HG03066 (cell line): ENCODE measurements at regions not wholly inside any gene's neighbourhood (a gene's known extent, or its start where the extent isn't known, plus 50 kb on each side); places are given as distances from the start of the nearest gene placed in this dataset.
A peak's percentile ranks its signal among the peaks of the same experiment; 100 is the strongest.
"Not testable (repeated sequence)": the region's sequence is repeated elsewhere in the genome, so short reads cannot be mapped to it uniquely, and the experiment has no call there.

Source experiments
- ATAC-seq: cut with Tn5 transposase; IDR thresholded peaks from one replicate; pipeline ENCODE4 v1.9.1; 2021; ENCODE audit warnings: low read depth; ENCODE audit not compliant: unreplicated experiment

- ATAC-seq, result not testable (repeated sequence)
Observed at GRCh38 chr17:445839-446238, 93.2 kb upstream of the RPH3AL start, which contains the start of gene RFLNB. Gene RFLNB, minus strand, starts transcription at chr17:445939.

- ATAC-seq, result no peak
Observed at GRCh38 chr17:444879-445454, 92.4 kb upstream of the RPH3AL start.

- no peak for ATAC-seq
Observed at GRCh38 chr17:443109-443508, 90.5 kb upstream of the RPH3AL start.

GRCh38 chr17:441155-441950 lies 88.7 kb upstream of the RPH3AL start:
- ATAC-seq, result no peak

GRCh38 chr17:438191-438590 lies 85.6 kb upstream of the RPH3AL start:
- ATAC-seq, result no peak

- no peak for ATAC-seq
Observed at GRCh38 chr17:437545-437944, 84.9 kb upstream of the RPH3AL start.

GRCh38 chr17:436571-436970 lies 84.0 kb upstream of the RPH3AL start:
- ATAC-seq, result no peak

GRCh38 chr17:432471-432870 lies 79.9 kb upstream of the RPH3AL start:
- not testable (repeated sequence) for ATAC-seq

GRCh38 chr17:431494-431893 lies 78.9 kb upstream of the RPH3AL start:
- ATAC-seq, result no peak

GRCh38 chr17:429589-429988 lies 77.0 kb upstream of the RPH3AL start:
- ATAC-seq, result no peak

GRCh38 chr17:428414-428813 lies 75.8 kb upstream of the RPH3AL start:
- ATAC-seq, result no peak

GRCh38 chr17:427891-428290 lies 75.3 kb upstream of the RPH3AL start:
- no peak for ATAC-seq

- ATAC-seq, result no peak
Observed at GRCh38 chr17:427327-427726, 74.7 kb upstream of the RPH3AL start.

- ATAC-seq, result no peak
Observed at GRCh38 chr17:422196-422930, 69.8 kb upstream of the RPH3AL start.

- no peak for ATAC-seq
Observed at GRCh38 chr17:420479-421175, 68.0 kb upstream of the RPH3AL start.

GRCh38 chr17:419073-419735 lies 66.6 kb upstream of the RPH3AL start:
- no peak for ATAC-seq

GRCh38 chr17:418421-418751 lies 65.8 kb upstream of the RPH3AL start:
- no peak for ATAC-seq

GRCh38 chr17:417691-418420 lies 65.2 kb upstream of the RPH3AL start:
- ATAC-seq, result no peak

GRCh38 chr17:416293-417206 lies 63.9 kb upstream of the RPH3AL start:
- ATAC-seq, result peak; percentile 69
